Stomach (tissue), 4 donors: ENCODE measurements at regions not wholly inside any gene's neighbourhood (a gene's known extent, or its start where the extent isn't known, plus 50 kb on each side); places are given as distances from the start of the nearest gene placed in this dataset.

ENCODE experiments used
- EP300 ChIP-seq: sonication (generic); formaldehyde crosslinking; IDR thresholded peaks from one replicate; pipeline ENCODE4 v1.6.1; 2017; ENCODE audit warnings: antibody characterized with exemption
- POLR2A ChIP-seq, 4 donors: fragments of 450-650 bp; IDR thresholded peaks; one replicate each; pipeline ENCODE4 v1.6.1; 2016; ENCODE audit warnings: antibody characterized with exemption in 4 of 4, control low read depth in 2 of 4, mild to moderate bottlenecking in 1 of 4, moderate library complexity in 1 of 4
- TF ChIP-seq, protein P1 (sequence below), 7 experiments: fragments of 450-650 bp in 4 of 7; fragments of 200-600 bp in 3 of 7; sonication (generic) in 3 of 7; IDR thresholded peaks; one replicate each; pipeline ENCODE4 v1.5.1; 2016 to 2019; ENCODE audit warnings: antibody characterized with exemption in 7 of 7, control low read depth in 2 of 7, mild to moderate bottlenecking in 1 of 7

DNA sequence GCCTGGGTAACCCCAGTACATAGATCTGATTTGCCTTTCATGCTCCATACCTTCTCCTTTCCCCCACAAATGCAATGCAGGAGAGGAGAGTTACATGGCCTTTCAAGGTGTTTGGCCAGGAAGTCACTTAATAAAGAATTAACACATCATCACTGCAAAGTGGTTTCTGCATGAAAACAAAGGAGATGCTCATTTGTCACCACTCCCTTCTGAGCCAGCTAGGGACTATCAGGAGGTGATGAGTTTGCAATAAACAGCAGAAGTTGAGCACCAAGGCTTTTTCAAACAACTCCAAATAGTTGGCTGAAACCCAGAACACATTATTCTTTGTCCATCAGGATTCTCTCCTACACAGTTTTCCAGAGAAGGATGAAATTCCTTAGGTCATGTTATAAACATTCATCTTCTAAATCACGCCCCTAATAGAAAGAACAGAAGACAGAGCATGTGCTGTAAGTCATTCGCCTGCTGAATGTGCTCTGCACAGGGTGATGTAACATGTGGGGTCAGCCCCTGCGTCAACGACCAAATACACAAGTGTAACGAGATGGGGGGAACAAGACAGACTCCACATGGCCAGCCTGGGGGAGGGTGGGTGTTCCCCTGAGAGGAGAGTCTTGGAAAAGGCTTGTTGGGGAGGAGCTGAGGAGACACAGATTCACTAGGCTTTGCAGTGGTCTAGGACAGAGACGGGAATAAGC is 87.3 kb upstream of the RMDN2 start:
- TF ChIP-seq, protein P1, sequence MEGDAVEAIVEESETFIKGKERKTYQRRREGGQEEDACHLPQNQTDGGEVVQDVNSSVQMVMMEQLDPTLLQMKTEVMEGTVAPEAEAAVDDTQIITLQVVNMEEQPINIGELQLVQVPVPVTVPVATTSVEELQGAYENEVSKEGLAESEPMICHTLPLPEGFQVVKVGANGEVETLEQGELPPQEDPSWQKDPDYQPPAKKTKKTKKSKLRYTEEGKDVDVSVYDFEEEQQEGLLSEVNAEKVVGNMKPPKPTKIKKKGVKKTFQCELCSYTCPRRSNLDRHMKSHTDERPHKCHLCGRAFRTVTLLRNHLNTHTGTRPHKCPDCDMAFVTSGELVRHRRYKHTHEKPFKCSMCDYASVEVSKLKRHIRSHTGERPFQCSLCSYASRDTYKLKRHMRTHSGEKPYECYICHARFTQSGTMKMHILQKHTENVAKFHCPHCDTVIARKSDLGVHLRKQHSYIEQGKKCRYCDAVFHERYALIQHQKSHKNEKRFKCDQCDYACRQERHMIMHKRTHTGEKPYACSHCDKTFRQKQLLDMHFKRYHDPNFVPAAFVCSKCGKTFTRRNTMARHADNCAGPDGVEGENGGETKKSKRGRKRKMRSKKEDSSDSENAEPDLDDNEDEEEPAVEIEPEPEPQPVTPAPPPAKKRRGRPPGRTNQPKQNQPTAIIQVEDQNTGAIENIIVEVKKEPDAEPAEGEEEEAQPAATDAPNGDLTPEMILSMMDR (IDR thresholded peaks at IDR 0.05) = no peak
- TF ChIP-seq POLR2A (IDR thresholded peaks at IDR 0.05) (no peak), EP300 (peak; percentile 96)
